ENCODE measurements at regions not wholly inside any gene's neighbourhood (a gene's known extent, or its start where the extent isn't known, plus 50 kb on each side); places are given as distances from the start of the nearest gene placed in this dataset.
"Not testable (repeated sequence)": the region's sequence is repeated elsewhere in the genome, so short reads cannot be mapped to it uniquely, and the experiment has no call there.

GRCh38 chr12:59517522-59517921 lies 78.3 kb upstream of the SLC16A7 start:
- DNase-seq, result no peak

- DNase-seq, result no peak
Measured at GRCh38 chr12:59500915-59501314, 94.9 kb upstream of the SLC16A7 start.

GRCh38 chr12:59500335-59500734 lies 95.5 kb upstream of the SLC16A7 start:
- no peak for DNase-seq

DNA sequence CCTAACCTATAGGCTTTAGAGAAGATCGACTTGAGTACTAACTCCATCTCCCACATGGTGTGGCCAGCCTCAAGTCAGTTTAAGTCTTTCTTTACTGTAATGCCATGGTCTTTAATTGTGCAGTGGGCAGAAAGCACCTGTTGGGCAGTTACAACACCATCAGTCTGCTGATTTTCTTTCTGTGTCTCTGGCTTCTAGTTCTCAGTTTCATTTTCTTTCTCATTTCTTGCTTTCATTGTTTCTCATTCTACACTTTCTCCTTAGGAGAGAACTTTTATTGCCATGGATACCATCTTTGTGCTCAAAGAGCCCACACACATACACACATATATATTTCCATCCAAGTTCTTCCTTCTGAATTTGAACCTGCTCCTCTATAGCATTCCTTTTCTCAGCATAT lies 96.1 kb upstream of the SLC16A7 start:
- DNase-seq, result no peak

DNA sequence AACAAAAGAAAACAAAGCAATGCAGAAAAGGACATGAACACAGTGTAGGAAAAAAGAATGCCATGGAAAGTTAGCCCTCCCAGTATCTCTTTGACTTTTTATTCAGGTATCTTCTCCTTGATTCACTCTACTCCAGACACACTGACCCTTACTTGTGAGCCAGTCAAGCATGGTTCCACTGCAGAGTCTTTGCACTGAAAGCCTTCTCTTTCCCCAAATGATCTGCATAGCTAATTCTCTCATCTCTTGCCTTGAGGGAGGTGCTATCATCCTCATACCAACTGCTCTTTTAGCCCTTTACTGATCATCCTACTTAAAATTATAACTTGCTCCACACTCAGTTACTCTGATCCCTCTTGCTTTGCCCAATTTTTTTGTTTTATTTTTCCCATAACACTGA lies 101.2 kb upstream of the SLC16A7 start:
- no peak for DNase-seq

- DNase-seq, result no peak
Measured at GRCh38 chr12:59491877-59492276, 104.0 kb upstream of the SLC16A7 start.

DNA sequence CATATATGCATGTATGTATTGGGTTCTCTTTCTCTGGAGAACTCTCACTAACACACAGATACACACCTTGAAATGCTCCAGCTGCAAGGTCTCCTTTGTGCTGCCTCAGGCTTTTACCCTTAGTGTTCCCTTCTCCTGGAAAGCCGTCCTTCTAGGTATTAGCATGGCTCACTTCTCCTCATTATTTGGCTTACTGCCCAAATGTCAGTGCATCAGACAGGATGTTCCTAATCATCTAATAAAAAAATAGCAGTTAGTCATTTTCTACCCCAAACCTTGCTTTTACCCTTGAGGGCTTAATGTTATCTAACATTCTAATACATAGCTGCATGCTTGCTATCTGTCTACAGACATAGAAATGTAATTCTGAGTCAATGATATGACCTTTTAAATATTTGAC lies 109.0 kb upstream of the SLC16A7 start:
- no peak for DNase-seq

- no peak for DNase-seq
Measured at GRCh38 chr12:59484575-59484974, 111.3 kb upstream of the SLC16A7 start.

DNA sequence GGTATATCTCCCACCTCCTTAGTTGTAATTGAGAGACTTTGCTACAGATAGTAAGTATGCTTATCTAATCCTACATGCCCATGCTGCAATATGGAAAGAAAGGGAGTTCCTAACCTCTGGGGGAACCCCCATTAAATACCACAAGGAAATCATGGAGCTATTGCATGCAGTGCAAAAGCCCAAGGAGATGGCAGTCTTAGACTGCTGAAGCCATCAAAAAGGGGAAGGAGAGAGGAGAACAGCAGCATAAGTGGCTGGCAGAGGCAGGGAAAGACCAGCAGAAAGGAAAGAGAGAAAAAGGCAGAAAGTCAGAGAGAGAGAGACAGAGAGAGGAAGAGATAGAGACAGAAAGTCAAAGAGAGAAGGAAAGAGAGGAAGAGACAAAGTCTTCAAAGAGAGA lies 121.6 kb upstream of the SLC16A7 start:
- not testable (repeated sequence) for DNase-seq

GRCh38 chr12:59472273-59472672 lies 123.6 kb upstream of the SLC16A7 start:
- no peak for DNase-seq

- DNase-seq, result no peak
Measured at GRCh38 chr12:59459966-59460660, 135.7 kb upstream of the SLC16A7 start.

GRCh38 chr12:59453475-59453874 lies 142.4 kb upstream of the SLC16A7 start:
- DNase-seq, result no peak

GRCh38 chr12:59452746-59453145 lies 143.1 kb upstream of the SLC16A7 start:
- no peak for DNase-seq

DNA sequence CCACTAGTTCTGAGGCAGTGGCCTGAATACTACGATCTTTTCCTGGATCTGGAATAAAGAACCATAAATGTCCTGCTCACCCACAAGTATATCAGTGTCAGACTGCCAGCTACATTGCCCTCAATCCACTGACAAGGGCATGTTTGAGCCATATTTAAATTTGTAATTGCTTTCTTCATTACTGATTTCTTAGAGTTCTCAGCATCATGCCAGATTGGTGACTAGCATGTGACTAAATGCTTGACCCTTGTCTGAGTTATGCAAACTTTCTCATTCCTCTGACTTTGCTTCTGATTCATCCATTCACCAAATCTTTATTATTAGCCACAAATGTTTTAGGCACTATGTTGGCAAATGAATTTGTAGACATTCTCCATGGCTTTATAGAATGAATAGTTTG lies 143.6 kb upstream of the SLC16A7 start:
- no peak for DNase-seq

- DNase-seq, result no peak
Measured at GRCh38 chr12:59446116-59446515, 149.7 kb upstream of the SLC16A7 start.

GRCh38 chr12:59444932-59445331 lies 150.9 kb upstream of the SLC16A7 start:
- peak; percentile 2 for DNase-seq

DNA sequence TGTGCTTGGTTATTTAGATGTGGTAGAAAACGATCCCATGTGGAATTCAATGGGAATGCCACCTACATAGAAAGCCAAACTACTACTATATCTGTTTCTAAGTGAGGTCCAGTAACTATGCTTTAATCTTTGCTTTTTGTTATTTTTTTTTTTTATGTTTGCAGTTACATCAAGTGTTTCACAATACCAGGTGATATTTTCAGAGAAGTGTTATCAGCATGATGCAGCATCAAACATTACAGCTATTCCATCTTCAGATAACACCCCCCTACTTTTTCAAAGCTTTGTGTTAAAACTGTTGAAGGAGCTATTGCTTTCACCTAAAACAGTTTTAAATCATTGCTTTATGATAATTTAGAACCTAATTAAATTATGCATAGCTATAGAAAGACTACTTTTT lies 163.8 kb upstream of the SLC16A7 start:
- no peak for DNase-seq

DNA sequence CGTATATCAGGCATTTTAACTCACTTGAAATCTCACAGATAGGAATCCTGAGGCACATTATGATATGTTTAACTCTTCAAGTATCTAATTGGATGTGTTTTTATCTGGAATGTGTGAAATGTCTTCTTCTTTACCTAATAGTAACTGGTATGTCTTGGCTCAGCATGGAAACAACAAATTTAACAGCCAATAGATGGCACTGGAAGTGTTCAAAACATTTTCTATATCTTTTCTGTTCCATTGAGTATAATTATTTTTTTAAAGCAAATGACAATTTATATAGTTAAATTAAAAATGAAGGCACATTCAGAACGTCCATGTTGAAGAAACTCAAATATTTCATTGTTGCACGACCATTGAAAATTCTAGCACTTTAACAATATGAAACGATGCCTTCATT lies 164.6 kb upstream of the SLC16A7 start:
- DNase-seq, result no peak

- DNase-seq, result no peak
Measured at GRCh38 chr12:59429766-59430165, 166.1 kb upstream of the SLC16A7 start.

DNA sequence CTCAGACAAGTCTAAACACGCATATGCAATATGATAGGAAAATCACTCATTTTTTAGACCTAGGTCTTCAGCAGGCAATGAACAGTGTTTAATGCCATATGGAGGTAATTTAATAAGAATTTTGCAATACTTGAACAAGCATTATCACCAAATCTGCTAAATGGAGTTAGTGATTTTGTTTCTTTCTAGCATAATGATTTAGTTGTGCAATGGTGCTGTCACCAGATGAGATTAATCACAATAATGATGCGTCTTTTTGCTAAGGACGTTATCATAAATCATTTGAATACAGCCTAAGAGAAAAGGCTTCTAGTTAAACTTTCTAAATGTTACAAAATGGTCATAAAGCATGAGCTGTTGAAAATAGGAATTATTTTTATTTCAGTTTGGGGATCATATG lies 170.0 kb upstream of the SLC16A7 start:
- DNase-seq, result no peak

- not testable (repeated sequence) for DNase-seq
Measured at GRCh38 chr12:59424666-59425065, 171.2 kb upstream of the SLC16A7 start.

DNA sequence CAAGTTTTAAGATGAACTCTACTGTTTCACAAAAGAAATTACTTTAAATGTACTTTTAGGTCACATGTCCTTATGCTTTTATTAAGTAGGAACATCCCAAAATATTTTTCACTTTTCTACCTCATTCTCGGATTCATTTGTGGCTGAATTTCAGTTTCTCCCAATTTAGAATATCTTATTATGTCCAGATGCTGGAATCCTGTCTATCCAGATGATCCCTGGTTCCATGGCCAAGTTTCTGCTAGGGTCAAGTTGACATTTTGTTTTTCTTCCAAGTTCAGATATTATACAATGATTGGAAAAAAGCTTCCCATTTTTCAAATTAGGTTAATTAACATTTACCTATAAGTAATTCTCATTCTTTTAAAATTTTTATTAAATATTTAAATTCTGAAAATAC lies 181.8 kb upstream of the SLC16A7 start:
- no peak for DNase-seq

GRCh38 chr12:59408431-59408830 lies 187.4 kb upstream of the SLC16A7 start:
- no peak for DNase-seq

- no peak for DNase-seq
Measured at GRCh38 chr12:59407799-59408198, 188.0 kb upstream of the SLC16A7 start.

DNA sequence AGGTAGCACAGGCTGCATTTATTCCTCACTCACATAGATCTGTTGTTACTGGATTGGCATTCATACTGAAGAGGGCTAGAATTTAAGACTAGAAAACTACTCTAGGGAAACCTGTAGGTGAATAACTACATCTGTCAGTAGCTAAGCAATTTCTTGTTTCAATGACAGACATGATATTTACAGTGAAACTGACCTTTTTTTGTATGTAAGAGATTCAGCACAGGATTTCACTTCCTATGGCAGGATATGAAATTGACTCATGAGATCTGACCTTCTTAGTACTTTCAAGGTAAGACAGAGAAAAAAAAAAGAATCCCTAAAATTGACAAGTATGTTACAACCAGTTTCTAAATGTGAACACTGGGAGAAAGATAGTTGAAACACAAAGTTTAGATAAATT lies 189.8 kb upstream of the SLC16A7 start:
- no peak for DNase-seq
